ENCODE measurements at regions not wholly inside any gene's neighbourhood (a gene's known extent, or its start where the extent isn't known, plus 50 kb on each side); places are given as distances from the start of the nearest gene placed in this dataset.
"Not testable (repeated sequence)": the region's sequence is repeated elsewhere in the genome, so short reads cannot be mapped to it uniquely, and the experiment has no call there.

- 71% methylated on average over 5 of the region's 5 CpGs for WGBS
- Histone ChIP-seq H3K4me1 (peaks cover 4% of the 10 kb centered on the region), H3K27me3 (no peaks in the 10 kb centered on the region), H3K36me3 (no peaks in the 10 kb centered on the region), H3K4me3 (no peak overlapping the region), H3K9me3 (no peaks in the 10 kb centered on the region), H3K27ac (no peak overlapping the region)
- DNase-seq (ENCODE audit: low spot score in 2 of 2) = no peak
- TF ChIP-seq POLR2A (IDR thresholded peaks at IDR 0.05) (no peak), EP300 (IDR thresholded peaks at IDR 0.05) (no peak), CTCF (IDR thresholded peaks at IDR 0.05) (no peak), POLR2AphosphoS5 (IDR thresholded peaks at IDR 0.05) (no peak)
These were observed 647.8 kb downstream of the CDH9 start for GRCh38 chr5:26390608-26391007.

- WGBS = 0% methylated on average over 1 of the region's 1 CpG
- Histone ChIP-seq H3K9me3 (no peaks in the 10 kb centered on the region), H3K36me3 (no peaks in the 10 kb centered on the region), H3K4me3 (no peak overlapping the region), H3K27me3 (no peaks in the 10 kb centered on the region), H3K4me1 (peaks cover 4% of the 10 kb centered on the region), H3K27ac (no peak overlapping the region)
- TF ChIP-seq POLR2A (IDR thresholded peaks at IDR 0.05) (no peak), POLR2AphosphoS5 (IDR thresholded peaks at IDR 0.05) (no peak), EP300 (IDR thresholded peaks at IDR 0.05) (no peak), CTCF (IDR thresholded peaks at IDR 0.05) (no peak)
- DNase-seq (ENCODE audit: low spot score in 2 of 2) = no peak
These were observed 649.4 kb downstream of the CDH9 start for GRCh38 chr5:26388976-26389375.

GRCh38 chr5:26386532-26386931 is 651.9 kb downstream of the CDH9 start:
- H3K27ac ChIP-seq = no peak overlapping the region
- no peaks in the 10 kb centered on the region for H3K9me3 ChIP-seq
- no peaks in the 10 kb centered on the region for H3K36me3 ChIP-seq
- H3K27me3 ChIP-seq = no peaks in the 10 kb centered on the region
- TF ChIP-seq CTCF (IDR thresholded peaks at IDR 0.05) (no peak), POLR2AphosphoS5 (IDR thresholded peaks at IDR 0.05) (no peak), POLR2A (IDR thresholded peaks at IDR 0.05) (no peak), EP300 (IDR thresholded peaks at IDR 0.05) (no peak)
- DNase-seq (ENCODE audit: low spot score in 2 of 2) = no peak
- WGBS = 73% methylated on average over 1 of the region's 1 CpG
- peaks cover 4% of the 10 kb centered on the region for H3K4me1 ChIP-seq
- no peak overlapping the region for H3K4me3 ChIP-seq

- not testable (repeated sequence) for H3K4me3 ChIP-seq; H3K36me3 ChIP-seq; H3K9me3 ChIP-seq; H3K4me1 ChIP-seq; H3K27ac ChIP-seq; H3K27me3 ChIP-seq; DNase-seq (ENCODE audit: low spot score in 2 of 2)
- WGBS = 65% methylated on average over 4 of the region's 4 CpGs
These were observed 673.8 kb downstream of the CDH9 start for GRCh38 chr5:26364624-26365023.

- no peak for TF ChIP-seq POLR2A (IDR thresholded peaks at IDR 0.05)
- no peak for TF ChIP-seq EP300 (IDR thresholded peaks at IDR 0.05)
- TF ChIP-seq CTCF (IDR thresholded peaks at IDR 0.05) = no peak
- no peak for TF ChIP-seq POLR2AphosphoS5 (IDR thresholded peaks at IDR 0.05)
- Histone ChIP-seq H3K36me3 (no peaks in the 10 kb centered on the region), H3K4me3 (no peak overlapping the region), H3K27ac (no peak overlapping the region), H3K27me3 (no peaks in the 10 kb centered on the region), H3K4me1 (no peaks in the 10 kb centered on the region), H3K9me3 (no peaks in the 10 kb centered on the region)
- 63% methylated on average over 3 of the region's 3 CpGs for WGBS
- no peak for DNase-seq (ENCODE audit: low spot score in 2 of 2)
These were observed 694.5 kb downstream of the CDH9 start for GRCh38 chr5:26343801-26344325.

GRCh38 chr5:26339576-26339975 is 698.8 kb downstream of the CDH9 start:
- no peak for DNase-seq (ENCODE audit: low spot score in 2 of 2)
- H3K9me3 ChIP-seq = no peaks in the 10 kb centered on the region
- H3K4me1 ChIP-seq = no peaks in the 10 kb centered on the region
- TF ChIP-seq CTCF (IDR thresholded peaks at IDR 0.05) (no peak), POLR2AphosphoS5 (IDR thresholded peaks at IDR 0.05) (no peak), EP300 (IDR thresholded peaks at IDR 0.05) (no peak), POLR2A (IDR thresholded peaks at IDR 0.05) (no peak)
- H3K4me3 ChIP-seq = no peak overlapping the region
- no peaks in the 10 kb centered on the region for H3K27me3 ChIP-seq
- H3K27ac ChIP-seq = no peak overlapping the region
- WGBS = 75% methylated on average over 1 of the region's 1 CpG
- H3K36me3 ChIP-seq = no peaks in the 10 kb centered on the region

Measured in suprapubic skin (tissue), 4 donors.